ENCODE measurements at regions not wholly inside any gene's neighbourhood (a gene's known extent, or its start where the extent isn't known, plus 50 kb on each side); places are given as distances from the start of the nearest gene placed in this dataset.

DNA sequence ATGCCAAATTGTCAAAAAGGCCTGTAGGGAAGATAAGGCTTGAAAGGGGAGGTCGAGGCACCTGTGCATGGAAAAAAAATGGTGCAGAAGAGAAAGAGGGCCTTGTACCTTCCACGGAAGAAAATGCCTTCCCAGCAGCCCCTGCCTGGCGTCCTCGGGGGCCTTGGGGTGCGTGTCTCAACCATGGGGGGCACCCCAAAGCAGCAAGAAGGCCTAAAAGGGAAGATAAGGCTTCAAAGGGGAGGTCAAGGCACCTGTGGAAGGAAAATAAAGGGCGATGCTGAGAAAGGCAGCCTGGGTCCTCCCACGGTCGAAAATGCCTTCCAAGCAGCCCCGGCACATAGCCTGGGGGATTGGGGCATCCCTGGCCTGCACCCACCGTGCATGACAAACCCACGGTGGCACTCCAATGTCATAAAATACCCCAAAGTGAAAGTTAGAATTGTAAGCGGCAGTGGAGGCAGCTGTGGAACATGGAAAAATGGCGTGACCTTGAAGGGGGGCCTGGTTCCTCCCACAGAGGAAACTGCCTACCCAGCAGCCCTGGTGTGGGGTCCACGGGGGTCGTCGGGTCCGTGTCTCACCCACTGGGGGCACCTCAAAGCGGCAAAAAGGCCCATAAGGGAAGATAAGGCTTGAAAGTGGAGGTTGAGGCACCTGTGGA lies 275.0 kb downstream of the ALG10 start:
- Histone ChIP-seq H3K4me3 (no peak overlapping the region), H3K4me1 (no peaks in the 10 kb centered on the region), H3K79me2 (ENCODE audit: low read depth) (no peaks in the 10 kb centered on the region), H3K9me3 (ENCODE audit: low read depth) (no peaks in the 10 kb centered on the region), H3F3A (ENCODE audit: low read depth) (no peaks in the 10 kb centered on the region), H3K27me3 (no peaks in the 10 kb centered on the region), H3K36me3 (no peaks in the 10 kb centered on the region), H2AFZ (replicated peaks) (no peak overlapping the region), H3K27ac (no peak overlapping the region), H4K20me1 (ENCODE audit: low read depth) (no peaks in the 10 kb centered on the region), H3K9ac (no peak overlapping the region), H3K4me2 (no peak overlapping the region)
- DNase-seq (ENCODE audit: low spot score): no peak
- H3K4me3 Mint-ChIP-seq: no peak overlapping the region
- TF ChIP-seq, protein P1, sequence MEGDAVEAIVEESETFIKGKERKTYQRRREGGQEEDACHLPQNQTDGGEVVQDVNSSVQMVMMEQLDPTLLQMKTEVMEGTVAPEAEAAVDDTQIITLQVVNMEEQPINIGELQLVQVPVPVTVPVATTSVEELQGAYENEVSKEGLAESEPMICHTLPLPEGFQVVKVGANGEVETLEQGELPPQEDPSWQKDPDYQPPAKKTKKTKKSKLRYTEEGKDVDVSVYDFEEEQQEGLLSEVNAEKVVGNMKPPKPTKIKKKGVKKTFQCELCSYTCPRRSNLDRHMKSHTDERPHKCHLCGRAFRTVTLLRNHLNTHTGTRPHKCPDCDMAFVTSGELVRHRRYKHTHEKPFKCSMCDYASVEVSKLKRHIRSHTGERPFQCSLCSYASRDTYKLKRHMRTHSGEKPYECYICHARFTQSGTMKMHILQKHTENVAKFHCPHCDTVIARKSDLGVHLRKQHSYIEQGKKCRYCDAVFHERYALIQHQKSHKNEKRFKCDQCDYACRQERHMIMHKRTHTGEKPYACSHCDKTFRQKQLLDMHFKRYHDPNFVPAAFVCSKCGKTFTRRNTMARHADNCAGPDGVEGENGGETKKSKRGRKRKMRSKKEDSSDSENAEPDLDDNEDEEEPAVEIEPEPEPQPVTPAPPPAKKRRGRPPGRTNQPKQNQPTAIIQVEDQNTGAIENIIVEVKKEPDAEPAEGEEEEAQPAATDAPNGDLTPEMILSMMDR (IDR thresholded peaks at IDR 0.05): no peak
- TF ChIP-seq EZH2phosphoT487 (IDR thresholded peaks at IDR 0.05) (no peak), EZH2 (IDR thresholded peaks at IDR 0.05) (no peak)
- H3K27ac Mint-ChIP-seq: no peak overlapping the region
- peaks cover 96% of the 10 kb centered on the region for H3K9me3 Mint-ChIP-seq
- peaks cover 8% of the 10 kb centered on the region for H3K27me3 Mint-ChIP-seq (ENCODE audit: insufficient read depth, low read depth)
- H3K4me1 Mint-ChIP-seq: no peaks in the 10 kb centered on the region
- H3K36me3 Mint-ChIP-seq: no peaks in the 10 kb centered on the region

DNA sequence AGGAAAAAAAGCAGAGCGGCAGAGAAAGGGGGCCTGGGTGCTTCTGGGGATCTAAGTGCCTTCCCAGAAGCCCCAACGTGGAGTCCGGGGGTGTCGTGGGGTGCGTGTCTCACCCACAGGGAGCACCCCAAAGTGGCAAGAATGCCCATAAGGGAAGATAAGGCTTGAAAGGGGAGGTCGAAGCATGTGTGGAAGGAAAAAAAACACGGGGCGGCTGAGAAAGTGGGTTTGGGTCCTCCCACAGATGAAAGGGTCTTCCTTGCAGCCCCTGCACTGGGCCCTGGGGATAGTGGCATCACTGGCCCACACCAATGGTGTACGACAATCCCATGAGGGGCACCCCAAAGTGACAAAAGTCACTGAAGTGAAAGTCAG lies 275.5 kb downstream of the ALG10 start:
- DNase-seq (ENCODE audit: low spot score): no peak
- no peak overlapping the region for H3K4me3 Mint-ChIP-seq
- H3K4me2 ChIP-seq: no peak overlapping the region

DNA sequence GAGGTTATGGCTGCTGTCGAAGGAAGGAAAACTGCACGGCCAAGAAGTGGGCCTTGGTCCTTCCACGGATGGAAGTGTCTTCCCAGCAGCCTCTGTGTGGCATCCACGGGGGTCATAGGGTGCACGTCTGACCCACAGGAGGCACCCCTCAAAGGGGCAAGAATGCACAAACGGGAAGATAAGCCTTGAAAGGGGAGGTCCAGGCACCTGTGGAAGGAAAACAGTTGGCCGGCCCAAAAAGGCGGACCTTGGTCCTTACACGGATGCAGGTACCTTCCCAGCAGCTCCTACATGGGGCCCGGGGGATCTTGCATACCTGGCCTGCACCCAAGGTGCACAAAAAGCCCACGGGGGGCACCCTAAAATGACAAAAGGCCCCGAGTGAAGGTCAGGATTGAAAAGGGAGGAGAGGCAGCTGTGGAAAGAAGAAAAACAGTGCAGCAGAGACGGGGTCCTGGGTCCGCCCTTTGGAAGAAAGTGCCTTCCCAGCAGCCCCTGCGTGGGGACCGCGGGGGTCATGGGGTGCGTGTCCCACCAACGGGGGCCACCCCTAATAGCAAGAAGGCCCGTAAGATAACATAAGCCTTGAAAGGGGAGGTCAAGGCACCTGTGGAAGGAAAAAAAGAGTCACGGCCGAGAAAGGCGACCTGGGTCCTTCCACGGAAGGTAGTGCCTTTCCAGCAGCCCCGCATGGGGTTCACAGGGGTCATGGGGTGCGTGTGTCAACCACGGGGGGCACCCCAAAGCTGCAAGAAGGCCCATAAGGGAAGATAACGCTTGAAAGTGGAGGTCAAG lies 276.1 kb downstream of the ALG10 start:
- H2AFZ ChIP-seq (replicated peaks): no peak overlapping the region
- no peaks in the 10 kb centered on the region for H3K36me3 Mint-ChIP-seq

More for the DNA sequence above, 275.5 kb downstream of the ALG10 start:
- Mint-ChIP-seq H3K9me3 (peaks cover 96% of the 10 kb centered on the region), H3K4me1 (no peaks in the 10 kb centered on the region), H3K36me3 (no peaks in the 10 kb centered on the region), H3K27me3 (ENCODE audit: insufficient read depth, low read depth) (peaks cover 9% of the 10 kb centered on the region), H3K27ac (no peak overlapping the region)
- Histone ChIP-seq H3K4me3 (no peak overlapping the region), H3K27ac (no peak overlapping the region), H3F3A (ENCODE audit: low read depth) (no peaks in the 10 kb centered on the region), H3K36me3 (no peaks in the 10 kb centered on the region), H3K9me3 (ENCODE audit: low read depth) (no peaks in the 10 kb centered on the region), H4K20me1 (ENCODE audit: low read depth) (no peaks in the 10 kb centered on the region), H3K79me2 (ENCODE audit: low read depth) (no peaks in the 10 kb centered on the region), H3K9ac (no peak overlapping the region), H3K27me3 (no peaks in the 10 kb centered on the region), H3K4me1 (no peaks in the 10 kb centered on the region), H2AFZ (replicated peaks) (no peak overlapping the region)
- TF ChIP-seq EZH2phosphoT487 (IDR thresholded peaks at IDR 0.05): no peak
- TF ChIP-seq EZH2 (IDR thresholded peaks at IDR 0.05): no peak
- TF ChIP-seq, protein P1 (IDR thresholded peaks at IDR 0.05): no peak

More for the DNA sequence above, 276.1 kb downstream of the ALG10 start:
- TF ChIP-seq, protein P1 (IDR thresholded peaks at IDR 0.05): no peak
- no peak for TF ChIP-seq EZH2phosphoT487 (IDR thresholded peaks at IDR 0.05)
- TF ChIP-seq EZH2 (IDR thresholded peaks at IDR 0.05): no peak
- Histone ChIP-seq H3K36me3 (no peaks in the 10 kb centered on the region), H3K4me1 (no peaks in the 10 kb centered on the region), H3K79me2 (ENCODE audit: low read depth) (no peaks in the 10 kb centered on the region), H3K4me3 (no peak overlapping the region), H3K9ac (no peak overlapping the region), H4K20me1 (ENCODE audit: low read depth) (no peaks in the 10 kb centered on the region), H3K9me3 (ENCODE audit: low read depth) (no peaks in the 10 kb centered on the region), H3K27ac (no peak overlapping the region), H3K27me3 (no peaks in the 10 kb centered on the region), H3K4me2 (no peak overlapping the region), H3F3A (ENCODE audit: low read depth) (no peaks in the 10 kb centered on the region)
- Mint-ChIP-seq H3K27ac (no peak overlapping the region), H3K4me1 (no peaks in the 10 kb centered on the region), H3K4me3 (no peak overlapping the region), H3K9me3 (peaks cover 96% of the 10 kb centered on the region), H3K27me3 (ENCODE audit: insufficient read depth, low read depth) (peaks cover 11% of the 10 kb centered on the region)
- DNase-seq (ENCODE audit: low spot score): no peak
